H1 (cell line): ENCODE measurements at regions not wholly inside any gene's neighbourhood (a gene's known extent, or its start where the extent isn't known, plus 50 kb on each side); places are given as distances from the start of the nearest gene placed in this dataset.
"Not testable (repeated sequence)": the region's sequence is repeated elsewhere in the genome, so short reads cannot be mapped to it uniquely, and the experiment has no call there.

Experiments
- CTCF ChIA-PET: fragments of 300-600 bp; sonication (Branson Sonifier 250); formaldehyde crosslinking; loops from one replicate; lab custom pipeline; 2021; ENCODE audit not compliant: partially characterized antibody; lab: Charles Lee
- POLR2A ChIA-PET: fragments of 300-600 bp; sonication (Branson Sonifier 250); formaldehyde crosslinking; loops from one replicate; lab custom pipeline; 2021; ENCODE audit warnings: inconsistent platforms; ENCODE audit not compliant: partially characterized antibody; lab: Charles Lee
- DNase-seq, 2 experiments: peaks; one replicate each; pipeline versions ENCODE4 v3.0.0 to v3.0.0-alpha.2; 2010 to 2022; ENCODE audit warnings: low spot score in 2 of 2, low read depth in 1 of 2, mixed read lengths in 1 of 2
- FAIRE-seq: peaks from 2 replicates; lab custom pipeline; 2011; peaks lifted over from hg19 to GRCh38; lab: Jason Lieb, UNC
- H2AFZ ChIP-seq: 2 replicates; pipeline ENCODE4 v1.8.1; 2012; ENCODE audit warnings: low read length, inconsistent platforms
- H2AK5ac ChIP-seq: 2 replicates; pipeline ENCODE4 v1.6.1; 2013; ENCODE audit warnings: low read depth, low read length
- H2BK120ac ChIP-seq: replicated peaks from 2 replicates; pipeline ENCODE3; 2013; ENCODE audit warnings: low read depth, low read length, inconsistent platforms
- H2BK12ac ChIP-seq: 2 replicates; pipeline ENCODE4 v1.6.1; 2013; ENCODE audit warnings: low read depth, low read length
- H2BK15ac ChIP-seq: 2 replicates; pipeline ENCODE4 v1.6.1; 2013; ENCODE audit warnings: low read length
- H2BK20ac ChIP-seq: 2 replicates; pipeline ENCODE4 v1.6.1; 2013; ENCODE audit warnings: low read length
- H2BK5ac ChIP-seq: 2 replicates; pipeline ENCODE4 v1.6.1; 2013; ENCODE audit warnings: low read depth, low read length
- H3K14ac ChIP-seq: 2 replicates; pipeline ENCODE4 v1.6.1; 2013; ENCODE audit warnings: inconsistent platforms; ENCODE audit not compliant: insufficient read length
- H3K18ac ChIP-seq: 2 replicates; pipeline ENCODE4 v1.6.1; 2013; ENCODE audit warnings: low read length; ENCODE audit errors: extremely low read depth
- H3K23ac ChIP-seq: 2 replicates; pipeline ENCODE4 v1.6.1; 2013; ENCODE audit warnings: inconsistent platforms; ENCODE audit not compliant: insufficient read length
- H3K23me2 ChIP-seq: 2 replicates; pipeline ENCODE4 v1.6.1; 2013; ENCODE audit warnings: low read depth, low read length
- H3K27ac ChIP-seq: 2 replicates; pipeline ENCODE4 v1.6.1; 2011; ENCODE audit warnings: low read depth, low read length, inconsistent platforms
- H3K27me3 ChIP-seq, 4 experiments: replicated peaks in 1 of 4; 1 replicate in 1 of 4; 2 replicates in 3 of 4; pipeline versions ENCODE4 v1.6.1 to v1.8.1; 2011 to 2013; ENCODE audit warnings: low read length in 3 of 4, mild to moderate bottlenecking in 3 of 4, inconsistent platforms in 2 of 4, mixed read lengths in 2 of 4, moderate library complexity in 1 of 4; ENCODE audit not compliant: control insufficient read depth in 3 of 4, insufficient read depth in 3 of 4; ENCODE audit errors: extremely low read depth in 1 of 4
- H3K36me3 ChIP-seq, 4 experiments: 2 replicates each; pipeline versions ENCODE4 v1.6.1 to v1.8.1; 2011 to 2013; ENCODE audit warnings: mild to moderate bottlenecking in 4 of 4, low read length in 3 of 4, moderate library complexity in 2 of 4, control low read depth in 1 of 4, inconsistent platforms in 1 of 4; ENCODE audit not compliant: insufficient read depth in 4 of 4, control insufficient read depth in 2 of 4
- H3K4ac ChIP-seq: replicated peaks from 2 replicates; pipeline ENCODE3; 2013; ENCODE audit warnings: low read length, low read depth, mixed read lengths, inconsistent platforms; ENCODE audit not compliant: insufficient read length
- H3K4me1 ChIP-seq, 4 experiments: replicated peaks in 1 of 4; 1 replicate in 1 of 4; 2 replicates in 3 of 4; pipeline versions ENCODE4 v1.6.1 to v1.8.1; 2011 to 2013; ENCODE audit warnings: low read length in 3 of 4, inconsistent platforms in 2 of 4, mixed read lengths in 1 of 4; ENCODE audit not compliant: insufficient read depth in 4 of 4, control insufficient read depth in 3 of 4
- H3K4me2 ChIP-seq, 2 experiments: 2 replicates each; pipeline versions ENCODE4 v1.6.1 to v1.8.1; 2011 to 2013; ENCODE audit warnings: low read depth in 2 of 2, low read length in 2 of 2, control low read depth in 1 of 2, inconsistent platforms in 1 of 2, mild to moderate bottlenecking in 1 of 2; ENCODE audit not compliant: insufficient read depth in 1 of 2
- H3K4me3 ChIP-seq, 4 experiments: fragments of 200-600, 300-600 bp in 1 of 4; sonication (generic), shearing (Covaris generic), sonication (Bioruptor Twin) in 1 of 4; 2 replicates each; pipeline versions ENCODE4 v1.5.1 to v1.8.1; 2011 to 2016; ENCODE audit warnings: low read length in 4 of 4, low read depth in 3 of 4, control low read depth in 2 of 4, inconsistent platforms in 2 of 4, mild to moderate bottlenecking in 2 of 4, mixed read lengths in 1 of 4, moderate library complexity in 1 of 4; ENCODE audit not compliant: insufficient read depth in 2 of 4; ENCODE audit errors: extremely low read depth in 1 of 4
- H3K56ac ChIP-seq: replicated peaks from 2 replicates; pipeline ENCODE3; 2013; ENCODE audit warnings: low read depth, mild to moderate bottlenecking, mixed read lengths, low read length, inconsistent platforms; ENCODE audit not compliant: insufficient read length
- H3K79me1 ChIP-seq: 2 replicates; pipeline ENCODE4 v1.6.1; 2013; ENCODE audit warnings: low read depth, low read length, control low read depth
- H3K79me2 ChIP-seq, 2 experiments: 2 replicates each; pipeline versions ENCODE4 v1.6.1 to v1.8.1; 2012 to 2013; ENCODE audit warnings: low read length in 2 of 2, mild to moderate bottlenecking in 2 of 2, inconsistent platforms in 1 of 2; ENCODE audit not compliant: insufficient read depth in 2 of 2, control insufficient read depth in 1 of 2
- H3K9ac ChIP-seq, 4 experiments: replicated peaks in 1 of 4; 1 replicate in 1 of 4; 2 replicates in 3 of 4; pipeline versions ENCODE4 v1.6.1 to v1.8.1; 2011 to 2013; ENCODE audit warnings: low read depth in 3 of 4, low read length in 3 of 4, control low read depth in 2 of 4, mild to moderate bottlenecking in 2 of 4, moderate library complexity in 2 of 4, inconsistent platforms in 1 of 4; ENCODE audit errors: extremely low read depth in 1 of 4
- H3K9me3 ChIP-seq, 2 experiments: 2 replicates each; pipeline versions ENCODE4 v1.6.1 to v1.8.1; 2012 to 2013; ENCODE audit warnings: mild to moderate bottlenecking in 2 of 2, moderate library complexity in 2 of 2, control low read depth in 1 of 2, inconsistent platforms in 1 of 2, low read depth in 1 of 2, low read length in 1 of 2, mixed read lengths in 1 of 2; ENCODE audit not compliant: insufficient read depth in 2 of 2
- H4K20me1 ChIP-seq, 2 experiments: replicated peaks in 1 of 2; 2 replicates each; pipeline versions ENCODE3 to v1.8.1; 2011 to 2013; ENCODE audit warnings: inconsistent platforms in 2 of 2, low read length in 2 of 2, mild to moderate bottlenecking in 1 of 2; ENCODE audit not compliant: insufficient read depth in 2 of 2, control insufficient read depth in 1 of 2
- H4K5ac ChIP-seq: 2 replicates; pipeline ENCODE4 v1.6.1; 2013; ENCODE audit warnings: low read length, low read depth, mixed read lengths, inconsistent platforms; ENCODE audit not compliant: insufficient read length
- H4K8ac ChIP-seq: 2 replicates; pipeline ENCODE4 v1.8.0; 2013; ENCODE audit warnings: mild to moderate bottlenecking, moderate library complexity, low read length, inconsistent platforms; ENCODE audit not compliant: insufficient read depth; ENCODE audit errors: extremely low read depth
- H4K91ac ChIP-seq: replicated peaks from 2 replicates; pipeline ENCODE3; 2013; ENCODE audit warnings: low read length, mixed read lengths, inconsistent platforms; ENCODE audit not compliant: insufficient read length
- WGBS, 2 experiments: shearing (Covaris generic) in 1 of 2; methylation state at CpG; one replicate each; pipeline versions ENCODE4 v1.1.6 to v1.1.7; 2013 to 2015; ENCODE audit warnings: low lambda C conversion rate in 2 of 2, mixed read lengths in 2 of 2, inconsistent platforms in 1 of 2, low coverage in 1 of 2, missing lambda C conversion rate in 1 of 2; ENCODE audit not compliant: insufficient replicate concordance in 2 of 2, insufficient coverage in 1 of 2, insufficient read length in 1 of 2; ENCODE audit errors: extremely low coverage in 1 of 2, missing lambda C conversion rate in 1 of 2; 5-methylcytosine and 5-hydroxymethylcytosine counted together

DNA sequence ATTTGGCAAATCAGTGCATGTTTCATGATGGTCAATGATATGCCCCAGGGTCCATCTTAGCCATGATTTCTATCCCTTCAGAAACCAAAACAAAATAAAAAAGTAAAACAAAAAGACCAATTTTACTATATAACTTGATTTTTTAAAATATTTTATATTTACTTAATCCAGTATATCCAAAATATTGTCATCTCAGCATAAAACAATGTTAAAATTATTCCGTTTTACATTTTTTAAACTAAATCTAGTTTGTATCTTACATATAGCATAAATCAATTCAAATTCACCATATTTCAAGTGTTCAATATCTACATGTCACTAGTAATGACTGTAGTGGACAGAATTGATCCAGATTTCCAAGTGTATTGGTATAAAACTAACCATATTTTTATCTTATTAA lies 277.7 kb upstream of the ZNF322 start:
- H3K9ac ChIP-seq, CTCF ChIA-PET, H3K4me2 ChIP-seq, POLR2A ChIA-PET, H2AK5ac ChIP-seq, H3K79me2 ChIP-seq, H2AFZ ChIP-seq, H3K23me2 ChIP-seq, H4K91ac ChIP-seq, FAIRE-seq, H3K4ac ChIP-seq, H2BK12ac ChIP-seq, H2BK15ac ChIP-seq, H3K4me3 ChIP-seq, H3K4me1 ChIP-seq, H2BK20ac ChIP-seq, H4K20me1 ChIP-seq, H3K27me3 ChIP-seq, H3K56ac ChIP-seq, H3K9me3 ChIP-seq, H4K8ac ChIP-seq, H3K36me3 ChIP-seq, H2BK120ac ChIP-seq, H3K79me1 ChIP-seq, H2BK5ac ChIP-seq, H3K14ac ChIP-seq, H3K27ac ChIP-seq, H3K18ac ChIP-seq, DNase-seq, H3K23ac ChIP-seq, H4K5ac ChIP-seq: not testable (repeated sequence)
- WGBS, 2 experiments, result 86% methylated on average over 1 of the region's 1 CpG; no CpG with 5 or more reads in 1 of the 2 experiments

DNA sequence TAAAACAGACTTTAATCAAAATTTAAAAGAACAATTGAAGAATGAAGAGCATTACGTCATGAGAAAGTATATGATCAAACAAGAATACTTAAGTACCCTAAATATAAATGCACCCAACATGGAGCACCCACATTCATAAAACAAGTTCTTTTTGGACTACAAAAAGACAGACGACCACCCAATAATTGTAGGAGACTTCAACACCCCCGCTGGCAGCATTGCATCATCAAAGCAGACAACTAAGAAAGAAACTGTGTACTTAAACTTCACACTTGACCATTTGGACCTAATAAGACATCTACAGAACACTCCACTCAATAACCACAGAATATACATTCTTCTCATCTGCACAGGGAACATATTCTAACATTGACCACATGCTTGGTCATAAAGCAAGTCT lies 291.7 kb upstream of the ZNF322 start:
- H3K9ac ChIP-seq, H3K4me1 ChIP-seq, H3K27me3 ChIP-seq, H2AFZ ChIP-seq, H3K36me3 ChIP-seq, H2AK5ac ChIP-seq, H3K9me3 ChIP-seq, H3K27ac ChIP-seq, H4K5ac ChIP-seq, H3K18ac ChIP-seq, H3K14ac ChIP-seq, H4K20me1 ChIP-seq, H3K23ac ChIP-seq, H3K4me3 ChIP-seq, H2BK20ac ChIP-seq, H3K56ac ChIP-seq, H3K79me2 ChIP-seq, DNase-seq, H3K23me2 ChIP-seq, H3K79me1 ChIP-seq, H2BK12ac ChIP-seq, CTCF ChIA-PET, FAIRE-seq, H4K91ac ChIP-seq, H3K4ac ChIP-seq, H2BK5ac ChIP-seq, H3K4me2 ChIP-seq, POLR2A ChIA-PET, H2BK15ac ChIP-seq, H2BK120ac ChIP-seq, H4K8ac ChIP-seq: not testable (repeated sequence)
- 90% methylated on average over 3 of the region's 3 CpGs; no CpG with 5 or more reads in 1 of the 2 experiments for WGBS, 2 experiments
